HG03378 (cell line): ENCODE measurements at regions not wholly inside any gene's neighbourhood (a gene's known extent, or its start where the extent isn't known, plus 50 kb on each side); places are given as distances from the start of the nearest gene placed in this dataset.
A peak's percentile ranks its signal among the peaks of the same experiment; 100 is the strongest.
"Not testable (repeated sequence)": the region's sequence is repeated elsewhere in the genome, so short reads cannot be mapped to it uniquely, and the experiment has no call there.

Experiments used
- ATAC-seq: cut with Tn5 transposase; IDR thresholded peaks from one replicate; pipeline ENCODE4 v1.9.1; 2021; ENCODE audit warnings: mild to moderate bottlenecking, moderate library complexity; ENCODE audit not compliant: unreplicated experiment

GRCh38 chr4:170736710-170737109 lies 647.0 kb upstream of the AADAT start:
- no peak for ATAC-seq

GRCh38 chr4:170729897-170730296 lies 640.1 kb upstream of the AADAT start:
- no peak for ATAC-seq

GRCh38 chr4:170729236-170729635 lies 639.5 kb upstream of the AADAT start:
- ATAC-seq = no peak

GRCh38 chr4:170724191-170724590 lies 634.4 kb upstream of the AADAT start:
- ATAC-seq = no peak

GRCh38 chr4:170723171-170723570 lies 633.4 kb upstream of the AADAT start:
- ATAC-seq = no peak

- no peak for ATAC-seq
Measured at GRCh38 chr4:170721812-170722373, 632.1 kb upstream of the AADAT start.

GRCh38 chr4:170716868-170717267 lies 627.1 kb upstream of the AADAT start:
- ATAC-seq = no peak

- ATAC-seq = no peak
Measured at GRCh38 chr4:170705907-170706306, 616.2 kb upstream of the AADAT start.

GRCh38 chr4:170700064-170700463 lies 610.3 kb upstream of the AADAT start:
- ATAC-seq = no peak

- peak; percentile 61 for ATAC-seq
Measured at GRCh38 chr4:170698334-170698733, 608.6 kb upstream of the AADAT start.

GRCh38 chr4:170697845-170698244 lies 608.1 kb upstream of the AADAT start:
- peak; percentile 23 for ATAC-seq

- ATAC-seq = no peak
Measured at GRCh38 chr4:170697045-170697444, 607.3 kb upstream of the AADAT start.

- no peak for ATAC-seq
Measured at GRCh38 chr4:170691168-170691567, 601.4 kb upstream of the AADAT start.

- no peak for ATAC-seq
Measured at GRCh38 chr4:170687751-170688150, 598.0 kb upstream of the AADAT start.

- not testable (repeated sequence) for ATAC-seq
Measured at GRCh38 chr4:170685701-170686100, 595.9 kb upstream of the AADAT start.

GRCh38 chr4:170682558-170683294 lies 593.0 kb upstream of the AADAT start:
- no peak for ATAC-seq

- ATAC-seq = not testable (repeated sequence)
Measured at GRCh38 chr4:170682087-170682486, 592.3 kb upstream of the AADAT start.

GRCh38 chr4:170675568-170676262 lies 586.0 kb upstream of the AADAT start:
- peak; percentile 60 for ATAC-seq

GRCh38 chr4:170674176-170674575 lies 584.4 kb upstream of the AADAT start:
- ATAC-seq = no peak

- no peak for ATAC-seq
Measured at GRCh38 chr4:170672381-170672965, 582.7 kb upstream of the AADAT start.

GRCh38 chr4:170671171-170671570 lies 581.4 kb upstream of the AADAT start:
- ATAC-seq = no peak

- ATAC-seq = no peak
Measured at GRCh38 chr4:170667814-170668213, 578.1 kb upstream of the AADAT start.
